GM19468 (cell line): ENCODE measurements at regions not wholly inside any gene's neighbourhood (a gene's known extent, or its start where the extent isn't known, plus 50 kb on each side); places are given as distances from the start of the nearest gene placed in this dataset.
"Not testable (repeated sequence)": the region's sequence is repeated elsewhere in the genome, so short reads cannot be mapped to it uniquely, and the experiment has no call there.

Experiments
- ATAC-seq: cut with Tn5 transposase; IDR thresholded peaks from one replicate; pipeline ENCODE4 v1.9.1; 2021; ENCODE audit warnings: mild to moderate bottlenecking, moderate library complexity, moderate number of reproducible peaks; ENCODE audit not compliant: unreplicated experiment; ENCODE audit errors: extremely low read depth

DNA sequence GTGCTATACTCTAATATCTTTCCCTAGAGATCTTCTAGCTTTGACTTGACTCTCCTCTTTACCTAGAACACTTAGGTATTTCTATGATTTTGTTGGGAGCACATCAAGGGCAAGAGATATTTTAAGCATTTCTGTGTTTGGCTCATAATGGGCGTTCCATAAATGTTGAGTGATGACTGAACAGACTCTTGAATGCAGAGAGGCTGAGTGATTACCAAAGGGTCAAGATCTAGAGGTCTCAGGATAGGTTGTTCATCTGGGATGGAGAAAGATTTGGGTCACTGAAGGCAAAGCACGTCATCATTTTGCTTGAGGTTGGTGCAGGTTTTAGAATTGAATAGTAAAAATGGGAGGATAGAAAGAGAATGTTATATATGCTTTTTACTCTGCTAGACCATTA is 705.4 kb upstream of the B3GALT2 start:
- no peak for ATAC-seq

DNA sequence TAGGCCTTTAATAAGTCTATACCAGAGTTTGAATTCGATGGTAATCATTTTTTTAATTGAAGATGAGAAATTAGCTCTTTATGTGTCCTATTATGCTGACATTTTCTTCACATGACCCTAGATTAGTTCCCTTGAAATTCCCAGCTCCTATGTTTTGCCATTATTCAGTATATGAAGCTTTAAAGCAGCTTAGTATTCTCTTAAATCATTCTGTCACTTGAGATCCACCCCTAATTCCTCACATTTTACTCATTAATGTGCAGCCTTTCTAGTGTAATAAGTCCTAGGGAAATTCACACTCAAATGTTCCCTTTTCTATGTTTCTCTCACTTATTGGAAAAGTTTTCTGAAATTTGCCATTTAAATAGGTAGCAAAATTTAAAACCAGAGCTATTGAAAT is 704.5 kb upstream of the B3GALT2 start:
- no peak for ATAC-seq

DNA sequence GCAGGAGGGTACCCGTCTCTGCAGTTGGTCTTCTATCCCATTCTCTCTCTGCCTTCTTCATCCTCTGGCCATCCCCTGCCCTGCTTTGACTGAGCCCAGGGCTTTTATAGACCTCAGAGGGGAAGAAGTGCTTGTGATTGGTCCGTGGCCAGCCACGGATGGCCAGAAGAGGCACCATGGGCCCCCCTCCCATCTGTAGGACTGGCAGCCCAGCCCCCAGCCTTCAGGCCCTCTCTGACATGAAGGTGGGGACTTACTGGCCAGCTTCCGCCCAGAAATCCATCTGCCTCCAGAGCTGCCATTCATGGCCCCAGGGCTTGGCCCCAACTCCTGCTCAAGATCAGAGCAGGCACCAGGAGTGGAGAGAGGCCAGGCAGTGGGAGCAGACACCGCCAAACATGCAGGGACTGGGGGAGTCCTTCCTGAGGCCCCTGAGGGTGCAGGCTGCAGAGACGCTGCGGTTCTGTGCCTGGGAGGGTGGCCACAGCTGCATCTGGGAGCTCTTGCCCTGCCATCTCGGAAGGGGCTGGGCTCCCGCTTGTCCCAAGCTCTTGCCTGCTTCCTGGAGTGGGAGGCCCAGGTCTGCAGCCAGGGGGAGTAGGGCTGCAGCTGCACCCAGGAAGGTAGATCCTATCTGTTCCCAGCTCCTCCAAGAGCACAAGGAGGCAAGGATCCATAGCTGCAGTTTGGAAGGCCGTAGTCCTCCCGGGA is 698.6 kb upstream of the B3GALT2 start:
- no peak for ATAC-seq

DNA sequence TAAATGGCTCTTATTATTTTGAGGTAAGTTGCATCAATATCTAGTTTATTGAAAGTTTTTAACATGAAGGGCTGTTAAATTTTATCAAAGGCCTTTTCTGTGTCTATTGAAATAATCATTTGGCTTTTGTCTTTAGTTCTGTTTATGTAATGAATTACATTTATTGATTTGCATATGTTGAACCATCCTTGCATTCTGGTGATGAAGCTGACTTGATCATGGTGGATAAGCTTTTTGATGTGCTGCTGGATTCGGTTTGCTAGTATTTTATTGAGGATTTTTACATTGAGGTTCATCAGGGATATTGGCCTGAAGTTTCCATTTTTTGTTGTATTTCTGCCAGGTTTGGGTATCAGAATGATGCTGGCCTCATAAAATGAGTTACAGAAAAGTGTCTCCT is 691.5 kb upstream of the B3GALT2 start:
- not testable (repeated sequence) for ATAC-seq

DNA sequence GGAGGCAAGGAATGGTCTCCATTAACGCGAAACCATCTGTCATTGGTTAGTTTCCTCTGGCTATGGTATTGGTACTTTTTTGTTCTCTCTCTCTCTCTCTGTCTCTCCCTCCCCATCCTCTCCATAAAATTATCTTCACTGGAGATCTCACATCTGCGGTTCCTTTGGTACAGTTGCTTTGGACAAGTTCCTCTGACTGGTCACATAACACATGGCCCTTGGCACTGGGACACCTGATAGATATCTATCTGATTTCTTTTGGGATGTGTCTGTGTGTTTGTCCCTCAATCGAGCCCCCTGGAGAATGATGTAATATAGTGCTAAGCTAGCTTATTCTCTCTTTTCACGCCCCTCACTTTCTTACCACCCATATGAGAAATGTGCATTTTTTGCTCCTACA is 682.0 kb upstream of the B3GALT2 start:
- no peak for ATAC-seq

DNA sequence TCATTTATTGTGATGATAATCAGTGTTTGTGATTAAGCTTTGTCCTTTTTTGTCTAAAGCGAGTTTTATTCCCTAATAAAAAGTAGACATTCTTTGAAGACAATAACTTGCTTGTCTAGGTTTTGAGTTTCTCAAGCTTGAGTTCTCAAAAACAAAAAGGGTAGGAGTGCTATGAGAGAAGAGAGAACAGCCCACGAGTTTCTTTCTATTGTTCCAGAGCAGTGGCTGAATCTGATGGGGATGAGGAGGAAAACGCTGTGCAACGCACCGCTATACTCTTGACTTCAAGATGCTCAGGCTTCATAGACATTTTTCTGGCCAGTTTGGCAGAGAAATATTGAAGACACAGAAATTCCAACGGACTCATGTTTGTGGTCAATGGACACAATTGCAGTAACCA is 669.8 kb upstream of the B3GALT2 start:
- no peak for ATAC-seq

DNA sequence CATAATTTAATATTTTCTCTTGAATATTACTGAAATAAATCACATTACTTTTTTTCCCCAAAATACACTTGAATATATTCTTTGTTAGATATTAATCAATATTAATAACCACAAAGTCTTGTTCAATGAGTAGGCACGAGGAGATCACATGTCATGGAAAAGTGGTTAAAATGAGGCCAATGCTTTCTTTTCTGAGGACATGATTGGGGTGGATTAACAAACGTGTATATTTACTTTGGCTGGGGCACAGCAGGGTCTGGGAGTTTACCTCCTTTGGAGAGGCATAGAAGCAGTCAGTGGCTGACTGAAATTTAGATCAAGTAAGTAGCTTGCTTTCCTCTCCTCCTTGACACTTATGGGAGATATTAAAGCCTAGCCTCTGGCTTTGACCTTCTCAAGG is 664.3 kb upstream of the B3GALT2 start:
- no peak for ATAC-seq

DNA sequence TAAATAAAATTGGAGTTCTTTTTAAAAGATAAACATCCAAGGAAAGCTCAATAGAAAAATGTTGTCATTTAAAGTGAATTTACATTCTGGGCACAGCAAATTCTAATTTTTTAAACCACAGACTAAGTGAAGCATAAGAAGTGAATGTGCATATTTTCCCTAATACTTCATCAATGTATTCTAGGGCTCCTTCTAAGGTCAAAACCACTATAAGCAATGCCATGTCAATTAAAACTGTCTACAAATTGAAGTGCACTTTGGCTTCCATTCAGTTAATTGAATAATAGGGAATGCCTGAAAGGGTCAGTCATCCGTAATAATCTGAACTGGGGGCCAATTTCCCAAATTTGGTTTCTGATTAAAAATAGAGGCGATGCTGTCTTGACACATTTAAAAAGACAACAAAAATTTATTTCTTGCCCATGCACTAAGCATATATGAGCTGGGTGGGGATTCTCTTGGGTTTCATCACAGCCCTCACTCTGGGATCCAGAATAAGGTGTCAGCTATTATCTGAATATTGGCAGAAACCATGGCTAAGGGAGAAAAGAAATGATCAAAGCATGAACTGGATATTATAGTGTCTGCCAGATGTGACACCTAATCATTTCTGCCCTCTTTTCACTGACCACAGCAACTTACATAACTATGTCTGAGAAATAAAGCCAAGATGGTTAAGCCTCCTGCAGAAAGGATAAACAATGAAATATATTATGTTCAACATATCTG is 660.6 kb upstream of the B3GALT2 start:
- no peak for ATAC-seq

DNA sequence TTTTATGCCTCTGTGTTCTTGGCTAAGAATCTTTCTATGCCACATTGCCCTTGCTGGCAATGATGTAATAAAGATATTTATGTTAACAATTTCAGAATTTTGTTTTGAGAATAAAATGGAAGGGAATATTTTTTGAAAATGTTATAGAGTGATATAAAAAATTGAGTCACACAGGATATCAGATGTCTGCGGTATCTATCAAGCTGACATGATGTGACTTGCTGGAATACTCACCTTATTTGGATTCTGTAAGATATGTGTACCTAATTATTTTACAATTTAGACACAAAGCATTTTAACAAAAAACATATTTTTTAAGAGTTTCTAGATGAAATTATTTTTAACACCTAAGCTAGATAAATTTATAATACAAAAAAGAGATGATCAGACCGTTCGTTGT is 660.0 kb upstream of the B3GALT2 start:
- ATAC-seq: no peak

DNA sequence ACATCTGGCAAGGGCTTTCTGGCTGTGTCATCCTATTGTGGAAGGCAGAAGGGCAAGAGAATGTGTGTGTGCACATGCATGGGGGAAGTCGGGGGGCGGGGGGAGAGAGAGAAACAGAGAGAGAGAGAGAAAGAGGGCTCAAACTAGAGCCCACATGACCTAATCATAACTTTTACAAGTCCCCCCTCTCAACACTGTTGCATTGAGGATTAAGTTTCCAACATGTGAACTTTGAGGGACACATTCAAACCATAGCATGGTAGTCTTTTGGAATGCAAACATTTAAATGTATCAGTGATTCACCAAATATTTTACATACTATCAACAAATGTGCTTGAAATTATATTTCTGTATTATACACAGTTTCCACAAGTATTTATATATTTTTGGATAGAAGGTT is 655.4 kb upstream of the B3GALT2 start:
- no peak for ATAC-seq

DNA sequence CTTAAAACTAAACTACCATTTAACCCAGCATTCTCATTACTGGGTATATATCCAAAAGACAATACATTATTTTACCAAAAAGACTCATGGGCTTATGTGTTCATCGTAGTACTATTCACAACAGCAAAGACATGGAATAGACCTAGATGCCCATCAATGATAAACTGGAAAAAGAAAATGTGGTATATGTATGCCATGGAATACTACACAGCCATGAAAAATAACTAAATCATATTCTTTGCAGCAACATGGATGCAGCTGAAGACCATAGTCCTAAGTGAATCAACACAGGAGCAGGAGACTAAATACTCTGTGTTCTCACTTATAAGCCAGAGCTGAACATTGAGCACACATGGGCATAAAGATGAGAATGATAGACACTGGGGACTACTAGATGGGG is 645.1 kb upstream of the B3GALT2 start:
- no peak for ATAC-seq

DNA sequence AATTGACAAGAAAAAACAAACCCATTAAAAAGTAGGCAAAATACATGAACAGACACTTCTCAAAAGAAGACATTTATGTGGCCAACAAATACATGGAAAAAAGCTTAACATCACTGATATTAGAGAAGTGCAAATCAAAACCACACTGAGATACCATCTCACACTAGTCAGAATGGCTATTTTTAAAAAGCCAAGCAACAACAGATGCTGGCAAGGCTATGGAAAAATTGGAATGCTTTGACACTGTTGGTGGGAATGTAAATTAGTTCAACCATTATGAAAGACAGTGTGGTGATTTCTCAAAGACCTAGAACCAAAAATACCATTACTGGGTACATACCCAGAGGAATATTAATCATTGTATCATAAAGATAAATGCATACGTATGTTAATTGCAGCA is 641.1 kb upstream of the B3GALT2 start:
- ATAC-seq: no peak

DNA sequence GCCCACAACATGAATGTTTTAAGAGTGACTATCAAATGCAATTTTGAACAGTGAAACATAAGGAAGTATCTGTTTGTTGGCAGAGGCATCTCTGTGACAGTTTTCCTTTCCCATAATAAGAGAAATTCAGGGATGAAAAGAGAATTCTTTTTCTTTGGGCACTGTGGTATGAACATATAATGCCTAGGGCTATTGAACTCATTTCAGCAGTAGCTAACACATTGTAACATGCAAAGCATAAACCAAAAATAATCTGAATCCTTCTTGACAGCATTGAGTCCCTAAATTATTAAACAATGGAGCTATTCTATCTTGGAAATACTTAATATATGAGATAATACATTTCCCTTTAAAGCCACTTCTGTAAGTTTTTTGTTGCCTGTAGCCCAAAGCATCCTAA is 633.0 kb upstream of the B3GALT2 start:
- no peak for ATAC-seq

DNA sequence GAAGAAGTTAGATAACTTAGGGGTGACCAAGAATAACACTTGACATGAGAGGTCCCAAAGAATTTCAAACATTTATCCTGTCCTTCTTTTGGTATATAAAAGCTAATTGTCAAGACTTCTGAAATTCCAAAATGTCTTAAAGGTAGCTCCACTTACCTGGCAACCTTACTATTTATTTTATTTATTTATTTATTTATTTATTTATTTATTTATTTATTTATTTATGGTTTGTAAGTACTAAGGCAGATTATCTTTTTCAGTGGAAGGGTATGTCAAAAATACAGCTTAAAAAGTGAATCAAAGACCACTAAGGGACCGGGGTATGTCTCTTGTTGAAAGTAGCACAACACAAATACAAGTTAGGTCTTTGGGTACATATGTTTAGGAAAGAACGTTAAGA is 620.8 kb upstream of the B3GALT2 start:
- ATAC-seq: no peak

DNA sequence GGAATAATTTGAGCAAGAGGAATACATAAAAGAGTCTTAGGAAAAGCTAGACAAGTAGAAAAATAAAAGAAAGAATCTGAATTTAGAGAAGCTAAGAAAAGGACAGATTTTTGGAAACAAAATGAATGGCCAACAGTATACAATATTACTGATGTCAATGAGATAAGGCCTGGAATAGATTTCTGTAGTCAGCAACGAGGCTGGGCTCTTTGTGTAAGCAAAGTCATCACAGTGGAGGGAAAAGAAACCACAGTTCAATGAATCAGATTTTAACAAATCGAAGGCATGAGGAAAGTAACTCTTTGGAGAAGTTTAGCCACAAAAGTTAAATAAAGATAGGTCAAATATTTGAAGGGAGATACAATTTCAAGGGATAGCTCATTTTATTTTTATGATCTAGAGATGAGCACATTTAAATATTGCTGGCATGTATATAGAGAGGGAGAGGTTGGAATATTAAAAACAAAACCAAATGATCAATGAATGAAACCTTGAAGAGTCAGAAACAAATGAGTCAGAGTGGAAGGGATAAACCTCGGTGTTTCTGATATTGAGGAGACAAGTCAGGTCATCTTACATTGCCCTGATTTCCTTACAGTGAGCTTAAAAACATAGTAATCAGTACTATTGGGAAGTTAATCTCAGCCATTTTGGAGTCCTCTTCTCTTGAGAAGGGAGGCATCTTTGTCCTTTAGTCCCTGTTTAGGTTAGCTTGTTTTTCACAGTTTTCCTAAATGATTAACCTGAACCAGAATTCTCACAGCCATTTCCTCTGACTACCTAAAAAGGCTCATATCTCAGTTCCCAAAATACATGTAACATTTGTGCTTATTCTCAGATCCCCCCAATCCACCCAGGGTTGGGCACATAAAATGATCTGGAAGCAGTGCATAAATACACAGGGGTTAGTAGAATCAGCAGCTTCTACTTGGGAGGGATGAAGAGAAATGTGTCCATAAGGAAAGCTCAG is 620.0 kb upstream of the B3GALT2 start:
- ATAC-seq: no peak

DNA sequence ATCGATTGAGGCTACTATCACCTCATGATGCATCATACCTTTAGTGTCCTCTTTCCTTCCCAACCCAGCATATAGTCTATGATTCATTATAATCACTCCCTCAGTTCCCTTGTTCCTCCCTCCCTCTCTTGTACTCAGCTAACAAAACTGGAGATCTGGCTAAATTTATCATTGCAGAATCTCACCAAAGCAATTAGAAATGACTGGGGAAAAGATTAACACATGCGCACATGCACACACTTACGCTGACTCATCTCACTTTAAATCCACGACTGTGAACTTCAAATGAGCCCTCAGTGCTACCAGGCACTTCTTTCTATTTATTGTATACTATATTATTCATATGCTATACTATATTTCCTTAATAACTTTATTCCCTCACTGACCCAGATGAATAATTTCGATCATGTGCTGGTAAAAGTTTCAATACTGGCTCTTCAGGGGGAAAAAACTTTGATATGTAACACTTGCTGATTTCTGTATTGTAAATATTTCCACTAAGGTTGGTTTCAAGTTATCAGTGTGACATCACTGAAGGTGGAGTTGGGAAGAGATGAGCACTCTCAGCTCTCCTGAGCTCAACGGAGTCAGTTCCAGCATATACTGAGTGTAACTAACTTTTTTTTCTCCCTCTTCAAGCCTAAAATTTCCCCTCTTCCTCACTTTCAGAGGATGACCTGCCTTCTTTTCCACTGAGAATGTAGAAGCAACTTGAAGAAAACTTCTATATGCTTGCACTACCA is 613.7 kb upstream of the B3GALT2 start:
- no peak for ATAC-seq

DNA sequence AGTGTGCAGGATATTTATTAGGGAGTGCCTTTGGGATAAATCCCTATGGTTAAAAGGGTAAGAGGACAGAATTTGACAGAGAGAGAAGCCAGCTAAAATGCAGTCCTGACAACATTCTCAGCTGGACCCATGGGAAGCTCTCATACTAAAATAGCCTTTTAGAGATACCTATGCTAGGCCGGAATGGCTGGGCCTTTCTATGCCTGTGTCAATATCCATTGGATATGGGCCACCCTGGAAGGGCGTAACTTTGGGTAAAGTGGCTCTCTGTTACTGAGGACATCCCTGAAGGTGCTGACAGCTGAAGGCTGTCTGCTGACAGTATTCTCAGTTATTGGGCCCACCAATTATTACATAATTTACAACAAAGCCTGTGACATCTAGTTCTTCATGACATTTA is 613.0 kb upstream of the B3GALT2 start:
- ATAC-seq: no peak

DNA sequence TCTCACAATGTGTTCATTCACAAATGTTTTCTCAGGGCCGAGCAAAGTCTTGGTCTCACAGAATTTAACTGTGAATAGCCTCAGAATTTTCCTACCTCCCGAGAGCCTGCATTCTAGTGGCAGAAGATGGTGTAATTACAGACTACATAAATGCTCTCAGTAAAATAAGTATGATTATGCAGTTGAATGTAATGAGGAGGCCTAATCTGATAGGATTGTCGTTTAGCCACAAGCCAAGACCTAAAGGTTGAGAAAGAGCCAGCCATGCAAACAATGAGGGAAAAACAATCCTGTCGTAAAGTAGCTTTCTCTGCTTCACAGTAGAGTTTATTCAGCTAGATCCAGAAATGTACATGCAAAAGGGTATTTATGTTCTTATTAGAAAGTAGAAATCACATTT is 607.8 kb upstream of the B3GALT2 start:
- ATAC-seq: no peak

DNA sequence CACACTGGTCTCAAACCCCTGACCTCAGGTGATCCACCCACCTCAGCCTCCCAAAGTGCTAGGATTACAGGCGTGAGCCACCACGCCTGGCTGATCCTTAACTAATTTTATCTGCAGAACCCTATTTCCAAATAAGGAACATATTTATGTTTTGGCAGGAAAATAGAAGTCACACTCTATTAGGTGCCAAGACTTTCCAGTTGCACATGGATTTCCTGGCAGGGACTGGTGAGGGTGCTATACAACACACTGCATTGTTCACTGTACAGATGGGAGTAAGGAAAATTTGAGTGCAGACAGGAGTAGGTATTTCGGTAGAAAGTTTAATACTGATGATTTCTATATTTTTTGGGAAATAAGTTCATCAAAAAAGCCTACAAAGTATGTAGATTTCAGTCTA is 605.3 kb upstream of the B3GALT2 start:
- no peak for ATAC-seq

DNA sequence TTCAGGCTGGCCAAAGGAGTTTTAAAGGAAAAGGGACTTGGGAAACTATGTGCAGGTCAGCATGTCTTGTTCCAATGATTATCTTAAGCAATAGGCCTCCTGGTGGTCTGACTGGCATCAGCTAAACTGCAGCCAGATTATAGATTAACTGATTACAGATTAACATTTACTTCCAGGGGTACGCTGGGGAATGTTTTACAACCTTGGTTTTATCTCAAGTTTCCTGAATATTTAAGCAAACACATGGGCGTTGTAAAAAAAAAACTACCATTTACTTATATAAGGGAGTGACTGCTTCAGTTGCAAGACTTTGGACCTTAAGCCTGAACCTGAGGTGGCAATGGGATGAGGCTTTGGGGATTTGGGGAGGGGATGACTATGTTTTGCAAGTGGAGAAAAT is 600.6 kb upstream of the B3GALT2 start:
- ATAC-seq: no peak
